ENCODE measurements at regions not wholly inside any gene's neighbourhood (a gene's known extent, or its start where the extent isn't known, plus 50 kb on each side); places are given as distances from the start of the nearest gene placed in this dataset.

- ATAC-seq (no peak), DNase-seq (no peak)
- Histone ChIP-seq H3K27me3 (peaks cover 0 to 20% (median 5%) of the 10 kb centered on the region in 9 donors), H3K4me1 (no peaks in the 10 kb centered on the region), H3K9me3 (no peaks in the 10 kb centered on the region), H3K4me3 (no peak overlapping the region), H3K27ac (no peak overlapping the region), H3K36me3 (no peaks in the 10 kb centered on the region)
- TF ChIP-seq CTCF (IDR thresholded peaks at IDR 0.05): no peak
- no peak for TF ChIP-seq POLR2A (IDR thresholded peaks at IDR 0.05)
- WGBS, 4 donors: 61 to 69% (median 66%) methylated on average over 17 of the region's 17 CpGs
- intact Hi-C loops (cut with DNase I): no loop called here
Measured at GRCh38 chr5:176187276-176188062, 50.8 kb upstream of the SIMC1 start.

GRCh38 chr5:176188085-176188484 lies 50.1 kb upstream of the SIMC1 start:
- no peaks in the 10 kb centered on the region for H3K9me3 ChIP-seq
- ATAC-seq: no peak
- no peaks in the 10 kb centered on the region for H3K36me3 ChIP-seq
- DNase-seq: no peak
- WGBS, 4 donors: 88 to 93% (median 91%) methylated on average over 7 of the region's 7 CpGs
- H3K27ac ChIP-seq: no peak overlapping the region
- H3K4me3 ChIP-seq: no peak overlapping the region
- peaks cover 0 to 23% (median 7%) of the 10 kb centered on the region in 9 donors for H3K27me3 ChIP-seq
- TF ChIP-seq CTCF (IDR thresholded peaks at IDR 0.05) (no peak), POLR2A (IDR thresholded peaks at IDR 0.05) (no peak)
- intact Hi-C loops (cut with DNase I): no loop called here
- H3K4me1 ChIP-seq: no peaks in the 10 kb centered on the region
